ENCODE measurements at regions not wholly inside any gene's neighbourhood (a gene's known extent, or its start where the extent isn't known, plus 50 kb on each side); places are given as distances from the start of the nearest gene placed in this dataset.
"Not testable (repeated sequence)": the region's sequence is repeated elsewhere in the genome, so short reads cannot be mapped to it uniquely, and the experiment has no call there.

- no peak for DNase-seq
Observed at GRCh38 chr7:69076566-69076965, 521.7 kb upstream of the AUTS2 start.

DNA sequence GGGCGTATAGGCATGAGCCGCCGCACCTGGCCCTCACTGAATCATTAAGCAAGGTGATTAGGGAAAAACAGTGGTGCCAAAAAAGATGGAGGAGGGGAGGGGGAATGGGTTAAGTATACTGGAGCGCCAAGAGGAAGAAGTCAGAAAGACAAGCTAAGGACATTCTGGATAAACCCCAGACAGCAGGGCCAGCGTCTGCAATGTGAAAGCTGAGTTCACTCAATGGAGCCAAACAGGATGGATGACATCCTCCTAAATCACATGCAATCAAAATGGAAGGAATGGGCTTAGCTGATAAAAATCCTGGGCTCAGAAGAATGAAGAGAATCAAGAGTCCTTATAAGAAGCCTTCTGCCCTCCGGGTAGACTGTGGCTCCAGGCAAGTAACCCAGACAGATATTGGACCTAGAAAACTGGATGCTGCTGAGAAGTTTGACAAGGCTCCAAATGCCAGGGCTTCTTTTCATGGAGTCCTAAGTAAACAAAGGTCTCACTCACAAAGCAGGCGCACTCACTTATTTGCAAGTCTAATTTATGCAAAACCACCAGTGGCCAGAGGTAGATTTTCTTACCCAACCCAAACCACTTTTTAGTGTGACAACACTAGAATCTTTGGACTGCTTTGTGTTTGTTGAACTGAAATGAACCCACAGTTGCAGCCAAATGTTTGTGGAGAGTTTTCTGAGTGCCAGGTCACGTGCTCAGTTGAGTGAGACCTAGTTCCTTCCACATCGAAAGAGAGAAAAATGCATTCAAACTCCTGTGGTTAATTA is 519.1 kb upstream of the AUTS2 start:
- DNase-seq, result no peak

GRCh38 chr7:69087281-69087680 is 511.0 kb upstream of the AUTS2 start:
- DNase-seq, result not testable (repeated sequence)

DNA sequence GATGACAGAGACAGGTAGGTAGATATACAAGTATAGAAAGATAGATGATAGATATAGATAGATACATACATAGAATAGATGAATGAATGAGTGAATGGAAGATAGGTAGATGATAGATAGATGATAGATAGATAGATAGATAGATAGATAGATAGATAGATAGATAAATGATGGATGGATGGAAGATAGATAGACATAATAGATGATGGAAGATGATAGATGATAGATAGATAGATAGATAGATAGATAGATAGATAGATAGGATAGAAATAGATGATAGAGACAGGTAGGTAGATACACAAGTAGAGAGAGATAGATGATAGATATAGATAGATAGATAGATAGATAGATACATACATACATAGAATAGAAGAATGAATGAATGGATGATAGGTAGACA is 510.1 kb upstream of the AUTS2 start:
- no peak for DNase-seq

GRCh38 chr7:69090936-69091335 is 507.3 kb upstream of the AUTS2 start:
- no peak for DNase-seq

DNA sequence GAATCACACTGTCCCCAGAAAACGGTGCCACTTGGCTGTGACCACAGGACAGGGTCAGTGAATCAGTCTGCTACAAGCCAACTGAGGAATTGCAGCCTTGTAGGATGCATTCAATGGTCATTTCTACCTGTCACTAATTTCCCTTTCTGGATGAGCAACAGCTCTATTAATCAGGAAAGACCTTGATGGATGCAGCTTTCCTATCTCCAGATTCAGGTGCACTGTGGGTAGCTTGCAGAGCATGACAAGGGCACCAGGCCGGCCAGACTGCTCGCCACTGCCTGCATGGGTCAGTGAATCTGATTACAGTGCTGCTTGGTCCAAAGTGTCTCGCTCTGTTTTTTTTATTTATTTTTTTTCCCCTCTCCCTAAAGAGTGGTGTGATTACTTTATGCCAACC is 506.8 kb upstream of the AUTS2 start:
- no peak for DNase-seq

- DNase-seq, result no peak
Observed at GRCh38 chr7:69095127-69095526, 503.1 kb upstream of the AUTS2 start.

- no peak for DNase-seq
Observed at GRCh38 chr7:69095649-69096048, 502.6 kb upstream of the AUTS2 start.

- DNase-seq, result no peak
Observed at GRCh38 chr7:69104023-69104422, 494.3 kb upstream of the AUTS2 start.

DNA sequence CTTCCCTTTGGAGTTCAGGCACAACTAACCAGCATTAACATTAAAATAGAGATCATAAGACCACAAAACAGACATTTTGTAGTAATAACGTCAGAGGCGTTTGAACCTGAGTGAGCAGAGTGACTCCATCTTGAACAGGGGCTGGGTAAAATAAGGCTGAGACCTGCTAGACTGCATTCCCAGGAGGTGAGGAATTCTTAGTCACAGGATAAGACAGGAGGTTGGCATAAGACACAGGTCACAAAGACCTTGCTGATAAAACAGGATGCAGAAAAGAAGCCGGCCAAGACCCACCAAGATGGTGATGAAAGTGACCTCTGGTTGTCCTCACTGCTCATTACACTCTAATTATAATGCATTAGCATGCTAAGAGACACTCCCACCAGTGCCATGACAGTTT is 493.2 kb upstream of the AUTS2 start:
- no peak for DNase-seq

- no peak for DNase-seq
Observed at GRCh38 chr7:69105981-69106380, 492.3 kb upstream of the AUTS2 start.

GRCh38 chr7:69106449-69106848 is 491.8 kb upstream of the AUTS2 start:
- DNase-seq, result not testable (repeated sequence)

DNA sequence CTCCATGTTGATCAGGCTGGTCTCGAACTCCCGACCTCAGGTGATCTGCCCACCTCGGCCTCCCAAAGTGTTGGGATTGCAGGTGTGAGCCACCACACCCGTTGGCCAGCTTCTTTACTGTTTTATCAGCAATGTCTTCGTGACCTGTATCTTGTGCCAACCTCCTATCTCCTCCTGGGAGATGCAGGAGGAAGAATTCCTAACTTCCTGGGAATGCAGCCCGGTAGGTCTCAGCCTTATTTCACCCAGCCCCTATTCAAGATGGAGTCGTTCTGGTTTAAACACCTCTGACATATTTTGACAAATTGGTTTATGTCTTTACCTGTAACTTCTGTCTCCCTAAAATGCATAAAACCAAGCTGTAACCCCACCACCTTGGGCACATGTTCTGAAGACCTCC is 491.3 kb upstream of the AUTS2 start:
- not testable (repeated sequence) for DNase-seq

GRCh38 chr7:69108097-69108496 is 490.2 kb upstream of the AUTS2 start:
- DNase-seq, result no peak

DNA sequence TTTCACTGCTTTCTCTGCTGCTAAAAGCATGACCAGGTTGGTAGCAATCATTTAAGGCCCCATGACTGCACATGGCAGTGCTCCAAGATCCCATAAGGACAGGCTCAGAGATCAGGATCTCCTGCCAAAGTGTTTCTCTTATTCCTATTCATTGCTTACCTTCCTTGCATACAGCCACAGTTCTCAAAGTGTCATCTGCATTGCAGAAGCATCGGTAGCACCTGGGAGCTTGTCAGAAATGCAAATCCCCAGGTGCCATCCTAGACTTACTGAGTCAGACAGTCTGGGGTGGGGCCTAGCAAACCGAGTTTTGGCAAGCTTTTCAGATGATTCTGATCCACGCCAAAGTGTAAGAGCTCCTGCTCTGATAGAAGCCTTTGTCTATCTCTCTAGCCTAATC is 489.0 kb upstream of the AUTS2 start:
- DNase-seq, result no peak

DNA sequence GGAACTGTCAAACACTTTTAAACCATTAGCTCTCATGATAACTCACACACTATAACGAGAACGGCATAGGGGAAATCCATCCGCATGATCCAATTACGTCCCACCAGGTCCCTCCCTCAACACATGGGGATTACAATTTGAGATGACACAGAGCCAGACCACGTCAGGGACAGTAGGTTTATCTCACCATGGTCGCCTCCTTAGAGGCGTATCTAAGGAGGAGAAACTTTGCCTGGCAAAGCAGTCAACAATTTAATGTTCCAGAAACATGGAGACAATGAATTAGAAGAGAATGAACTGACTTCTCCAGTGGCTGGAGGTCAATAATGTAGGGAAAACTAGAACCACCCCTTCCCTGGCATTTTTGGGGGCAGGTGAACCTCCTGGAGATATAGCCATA is 488.4 kb upstream of the AUTS2 start:
- DNase-seq, result no peak

DNA sequence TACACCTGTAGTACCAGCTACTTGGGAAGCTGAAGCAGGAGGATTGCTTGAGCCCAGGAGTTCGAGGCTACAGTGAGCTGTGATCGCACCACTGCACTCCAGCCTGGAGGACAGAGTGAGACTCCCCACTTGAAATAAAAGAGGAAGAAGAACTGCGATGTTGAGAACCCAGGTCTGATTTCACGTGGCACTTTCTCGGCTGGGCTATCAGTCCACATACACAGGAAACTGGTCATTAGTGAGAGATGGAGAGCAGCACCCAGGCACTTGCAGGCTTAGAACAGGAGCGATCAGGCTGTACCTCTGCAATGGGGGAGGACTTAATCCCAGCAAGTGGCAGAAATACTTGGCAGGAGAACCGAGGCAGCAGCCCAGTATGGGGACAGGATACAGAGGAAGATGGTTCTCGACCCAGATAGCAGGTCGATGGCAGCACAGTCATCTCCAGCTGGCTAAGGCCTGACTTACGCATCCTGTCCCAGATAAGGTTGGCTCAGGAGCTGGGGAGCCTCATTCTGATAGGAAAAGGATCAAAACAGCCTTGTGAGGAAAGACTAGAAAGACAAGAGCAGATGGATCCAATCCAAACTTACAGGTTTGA is 487.7 kb upstream of the AUTS2 start:
- no peak for DNase-seq

GRCh38 chr7:69114374-69114773 is 483.9 kb upstream of the AUTS2 start:
- DNase-seq, result no peak

- no peak for DNase-seq
Observed at GRCh38 chr7:69115788-69116187, 482.5 kb upstream of the AUTS2 start.

GRCh38 chr7:69116196-69116595 is 482.1 kb upstream of the AUTS2 start:
- DNase-seq, result not testable (repeated sequence)

GRCh38 chr7:69122953-69123352 is 475.3 kb upstream of the AUTS2 start:
- no peak for DNase-seq

- DNase-seq, result no peak
Observed at GRCh38 chr7:69126896-69127479, 471.3 kb upstream of the AUTS2 start.

GRCh38 chr7:69129524-69129923 is 468.8 kb upstream of the AUTS2 start:
- DNase-seq, result no peak

DNA sequence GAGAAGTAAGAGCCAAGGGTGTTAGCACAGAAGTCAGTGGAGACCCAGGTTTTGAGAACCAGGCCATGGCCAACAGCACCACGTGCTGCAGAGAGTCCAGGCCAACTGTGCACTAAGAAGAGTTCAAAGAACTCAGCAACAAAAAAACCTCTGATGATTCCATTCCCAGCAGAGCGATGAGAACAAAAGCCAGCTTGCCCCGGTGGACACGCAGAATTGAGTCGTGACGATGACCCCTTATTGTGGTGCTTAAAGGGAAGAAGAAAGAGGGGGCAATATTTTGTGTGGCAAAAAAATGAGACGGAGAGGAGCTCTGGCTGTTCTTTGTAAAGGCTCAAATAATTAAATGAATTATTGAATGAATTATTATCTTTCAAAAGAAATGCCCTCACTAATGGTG is 468.3 kb upstream of the AUTS2 start:
- DNase-seq, result no peak

DNA sequence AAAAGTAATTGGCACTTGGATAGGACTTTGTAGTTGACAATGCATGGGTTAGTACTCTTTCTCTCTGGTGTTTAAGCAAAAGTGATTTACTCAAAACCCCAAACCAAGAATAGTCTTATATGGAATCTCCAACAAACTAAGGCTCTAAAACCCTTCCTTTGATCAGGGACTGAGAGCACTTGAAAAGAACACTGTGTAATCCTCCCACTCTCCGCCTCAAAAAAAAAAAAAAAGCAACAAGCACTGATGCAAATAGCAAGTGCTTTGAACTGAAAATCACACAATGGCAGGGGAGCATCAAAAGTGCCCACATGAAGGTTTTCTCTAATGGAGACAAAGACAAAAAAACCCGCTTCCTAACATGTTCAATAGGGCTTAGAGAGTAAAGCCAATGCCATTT is 467.9 kb upstream of the AUTS2 start:
- DNase-seq, result no peak
